ENCODE measurements at regions not wholly inside any gene's neighbourhood (a gene's known extent, or its start where the extent isn't known, plus 50 kb on each side); places are given as distances from the start of the nearest gene placed in this dataset.

DNA sequence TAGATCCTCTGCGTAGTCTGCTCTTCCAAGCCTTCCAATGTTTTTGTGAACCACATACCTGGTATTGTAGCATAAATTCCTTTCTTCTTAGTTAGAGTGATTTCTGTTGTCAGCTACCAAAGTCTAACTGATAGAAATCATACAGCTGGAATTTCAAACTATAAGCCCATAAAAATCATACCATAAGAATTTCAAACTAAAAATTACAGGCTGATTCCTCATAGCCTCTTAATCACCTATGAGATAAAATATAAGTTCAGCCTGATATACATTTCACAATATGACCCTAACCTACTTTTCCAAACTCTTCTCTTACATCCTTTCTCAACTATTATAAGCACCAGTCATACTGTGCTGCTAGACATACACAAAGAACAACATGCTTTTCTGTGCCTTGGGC lies 64.8 kb downstream of the PTHLH start:
- no peak overlapping the region for H3K27ac ChIP-seq (ENCODE audit: low read depth in 1 of 2, low read length in 2 of 2)
- TF ChIP-seq RXRA (IDR thresholded peaks at IDR 0.05) (no peak), HNF4G (IDR thresholded peaks at IDR 0.05) (no peak), EGR1 (IDR thresholded peaks at IDR 0.05; ENCODE audit: low read depth in 2 of 2) (no peak), YY1 (IDR thresholded peaks at IDR 0.05) (no peak), RAD21 (IDR thresholded peaks at IDR 0.05) (no peak), SP1 (IDR thresholded peaks at IDR 0.05) (no peak), FOXA2 (IDR thresholded peaks at IDR 0.05) (no peak), HNF4A (conservative IDR thresholded peaks at IDR 0.05) (no peak), GABPA (IDR thresholded peaks at IDR 0.05 in 1 of 2, conservative IDR thresholded peaks at IDR 0.05 in 1 of 2) (no peak), FOXA1 (IDR thresholded peaks at IDR 0.05) (no peak), TAF1 (conservative IDR thresholded peaks at IDR 0.05) (no peak), JUND (IDR thresholded peaks at IDR 0.05) (no peak), NR2F2 (IDR thresholded peaks at IDR 0.05) (no peak)
- TF ChIP-seq, protein P1, sequence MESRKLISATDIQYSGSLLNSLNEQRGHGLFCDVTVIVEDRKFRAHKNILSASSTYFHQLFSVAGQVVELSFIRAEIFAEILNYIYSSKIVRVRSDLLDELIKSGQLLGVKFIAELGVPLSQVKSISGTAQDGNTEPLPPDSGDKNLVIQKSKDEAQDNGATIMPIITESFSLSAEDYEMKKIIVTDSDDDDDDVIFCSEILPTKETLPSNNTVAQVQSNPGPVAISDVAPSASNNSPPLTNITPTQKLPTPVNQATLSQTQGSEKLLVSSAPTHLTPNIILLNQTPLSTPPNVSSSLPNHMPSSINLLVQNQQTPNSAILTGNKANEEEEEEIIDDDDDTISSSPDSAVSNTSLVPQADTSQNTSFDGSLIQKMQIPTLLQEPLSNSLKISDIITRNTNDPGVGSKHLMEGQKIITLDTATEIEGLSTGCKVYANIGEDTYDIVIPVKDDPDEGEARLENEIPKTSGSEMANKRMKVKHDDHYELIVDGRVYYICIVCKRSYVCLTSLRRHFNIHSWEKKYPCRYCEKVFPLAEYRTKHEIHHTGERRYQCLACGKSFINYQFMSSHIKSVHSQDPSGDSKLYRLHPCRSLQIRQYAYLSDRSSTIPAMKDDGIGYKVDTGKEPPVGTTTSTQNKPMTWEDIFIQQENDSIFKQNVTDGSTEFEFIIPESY (IDR thresholded peaks at IDR 0.05) = no peak
- TF ChIP-seq, protein P2, sequence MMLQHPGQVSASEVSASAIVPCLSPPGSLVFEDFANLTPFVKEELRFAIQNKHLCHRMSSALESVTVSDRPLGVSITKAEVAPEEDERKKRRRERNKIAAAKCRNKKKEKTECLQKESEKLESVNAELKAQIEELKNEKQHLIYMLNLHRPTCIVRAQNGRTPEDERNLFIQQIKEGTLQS (IDR thresholded peaks at IDR 0.05) = no peak
- TF ChIP-seq, protein P3, sequence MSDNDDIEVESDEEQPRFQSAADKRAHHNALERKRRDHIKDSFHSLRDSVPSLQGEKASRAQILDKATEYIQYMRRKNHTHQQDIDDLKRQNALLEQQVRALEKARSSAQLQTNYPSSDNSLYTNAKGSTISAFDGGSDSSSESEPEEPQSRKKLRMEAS (IDR thresholded peaks at IDR 0.05) = no peak
- TF ChIP-seq, protein P4, sequence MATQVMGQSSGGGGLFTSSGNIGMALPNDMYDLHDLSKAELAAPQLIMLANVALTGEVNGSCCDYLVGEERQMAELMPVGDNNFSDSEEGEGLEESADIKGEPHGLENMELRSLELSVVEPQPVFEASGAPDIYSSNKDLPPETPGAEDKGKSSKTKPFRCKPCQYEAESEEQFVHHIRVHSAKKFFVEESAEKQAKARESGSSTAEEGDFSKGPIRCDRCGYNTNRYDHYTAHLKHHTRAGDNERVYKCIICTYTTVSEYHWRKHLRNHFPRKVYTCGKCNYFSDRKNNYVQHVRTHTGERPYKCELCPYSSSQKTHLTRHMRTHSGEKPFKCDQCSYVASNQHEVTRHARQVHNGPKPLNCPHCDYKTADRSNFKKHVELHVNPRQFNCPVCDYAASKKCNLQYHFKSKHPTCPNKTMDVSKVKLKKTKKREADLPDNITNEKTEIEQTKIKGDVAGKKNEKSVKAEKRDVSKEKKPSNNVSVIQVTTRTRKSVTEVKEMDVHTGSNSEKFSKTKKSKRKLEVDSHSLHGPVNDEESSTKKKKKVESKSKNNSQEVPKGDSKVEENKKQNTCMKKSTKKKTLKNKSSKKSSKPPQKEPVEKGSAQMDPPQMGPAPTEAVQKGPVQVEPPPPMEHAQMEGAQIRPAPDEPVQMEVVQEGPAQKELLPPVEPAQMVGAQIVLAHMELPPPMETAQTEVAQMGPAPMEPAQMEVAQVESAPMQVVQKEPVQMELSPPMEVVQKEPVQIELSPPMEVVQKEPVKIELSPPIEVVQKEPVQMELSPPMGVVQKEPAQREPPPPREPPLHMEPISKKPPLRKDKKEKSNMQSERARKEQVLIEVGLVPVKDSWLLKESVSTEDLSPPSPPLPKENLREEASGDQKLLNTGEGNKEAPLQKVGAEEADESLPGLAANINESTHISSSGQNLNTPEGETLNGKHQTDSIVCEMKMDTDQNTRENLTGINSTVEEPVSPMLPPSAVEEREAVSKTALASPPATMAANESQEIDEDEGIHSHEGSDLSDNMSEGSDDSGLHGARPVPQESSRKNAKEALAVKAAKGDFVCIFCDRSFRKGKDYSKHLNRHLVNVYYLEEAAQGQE (IDR thresholded peaks at IDR 0.05) = no peak
- TF ChIP-seq, protein P5, sequence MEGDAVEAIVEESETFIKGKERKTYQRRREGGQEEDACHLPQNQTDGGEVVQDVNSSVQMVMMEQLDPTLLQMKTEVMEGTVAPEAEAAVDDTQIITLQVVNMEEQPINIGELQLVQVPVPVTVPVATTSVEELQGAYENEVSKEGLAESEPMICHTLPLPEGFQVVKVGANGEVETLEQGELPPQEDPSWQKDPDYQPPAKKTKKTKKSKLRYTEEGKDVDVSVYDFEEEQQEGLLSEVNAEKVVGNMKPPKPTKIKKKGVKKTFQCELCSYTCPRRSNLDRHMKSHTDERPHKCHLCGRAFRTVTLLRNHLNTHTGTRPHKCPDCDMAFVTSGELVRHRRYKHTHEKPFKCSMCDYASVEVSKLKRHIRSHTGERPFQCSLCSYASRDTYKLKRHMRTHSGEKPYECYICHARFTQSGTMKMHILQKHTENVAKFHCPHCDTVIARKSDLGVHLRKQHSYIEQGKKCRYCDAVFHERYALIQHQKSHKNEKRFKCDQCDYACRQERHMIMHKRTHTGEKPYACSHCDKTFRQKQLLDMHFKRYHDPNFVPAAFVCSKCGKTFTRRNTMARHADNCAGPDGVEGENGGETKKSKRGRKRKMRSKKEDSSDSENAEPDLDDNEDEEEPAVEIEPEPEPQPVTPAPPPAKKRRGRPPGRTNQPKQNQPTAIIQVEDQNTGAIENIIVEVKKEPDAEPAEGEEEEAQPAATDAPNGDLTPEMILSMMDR (IDR thresholded peaks at IDR 0.05; ENCODE audit: low read depth, low read length, missing input control) = no peak
- 98% methylated on average over 1 of the region's 1 CpG for WGBS

More for the DNA sequence above, 64.8 kb downstream of the PTHLH start:
- DNase-seq (ENCODE audit: low spot score) = no peak
- Histone ChIP-seq H3K36me3 (ENCODE audit: control insufficient read depth in 4 of 4, insufficient read depth in 3 of 4, low read depth in 1 of 4, low read length in 3 of 4) (no peaks in the 10 kb centered on the region), H3K4me3 (ENCODE audit: low read depth in 1 of 3, low read length in 3 of 3) (no peak overlapping the region), H3K4me1 (ENCODE audit: control insufficient read depth in 4 of 4, insufficient read depth in 4 of 4, low read length in 3 of 4) (no peaks in the 10 kb centered on the region), H3K9ac (ENCODE audit: low read depth in 1 of 2, low read length in 2 of 2) (no peak overlapping the region), H3K27me3 (ENCODE audit: control insufficient read depth in 4 of 4, insufficient read depth in 4 of 4, low read length in 3 of 4) (no peaks in the 10 kb centered on the region), H3K9me3 (ENCODE audit: control insufficient read depth in 4 of 4, low read length in 3 of 4) (peaks cover 0 to 4% (median under 1%) of the 10 kb centered on the region in 4 donors)

Data from liver (tissue), 8 donors.